Gastrocnemius medialis (tissue), 4 donors: ENCODE measurements at regions not wholly inside any gene's neighbourhood (a gene's known extent, or its start where the extent isn't known, plus 50 kb on each side); places are given as distances from the start of the nearest gene placed in this dataset.

Source experiments
- ATAC-seq, 2 donors: fragments of 150-250 bp; one replicate each; pipeline ENCODE4 v1.9.1; 2016
- DNase-seq, 2 donors: peaks; one replicate each; pipeline ENCODE4 v3.0.0-alpha.2; 2019
- H3K27ac ChIP-seq, 4 donors: fragments of 200-600 bp; sonication (generic); 1 replicate in 1 of 4; 2 replicates in 3 of 4; pipeline ENCODE4 v1.5.1; 2016 to 2018; ENCODE audit warnings: mild to moderate bottlenecking in 2 of 4, moderate library complexity in 1 of 4
- H3K27me3 ChIP-seq, 3 donors: fragments of 200-600 bp; sonication (generic) in 2 of 3; 1 replicate in 1 of 3; 2 replicates in 2 of 3; pipeline versions ENCODE4 v1.5.1 to v1.6.0; 2016 to 2019; ENCODE audit warnings: mild to moderate bottlenecking in 1 of 3, moderate library complexity in 1 of 3
- H3K36me3 ChIP-seq, 2 donors: fragments of 200-600 bp; sonication (generic) in 1 of 2; one replicate each; pipeline ENCODE4 v1.5.1; 2017 to 2018
- H3K4me1 ChIP-seq, 2 donors: fragments of 200-600 bp; sonication (generic) in 1 of 2; one replicate each; pipeline ENCODE4 v1.5.1; 2016 to 2017; ENCODE audit warnings: mild to moderate bottlenecking in 2 of 2
- H3K4me3 ChIP-seq, 4 donors: fragments of 200-600 bp; sonication (generic) in 3 of 4; 1 replicate in 1 of 4; 2 replicates in 3 of 4; pipeline ENCODE4 v1.5.1; 2016 to 2019; ENCODE audit warnings: mild to moderate bottlenecking in 2 of 4
- H3K9me3 ChIP-seq, 3 donors: fragments of 200-600 bp; sonication (generic) in 2 of 3; 1 replicate in 1 of 3; 2 replicates in 2 of 3; pipeline ENCODE4 v1.5.1; 2016 to 2019
- POLR2A ChIP-seq, 2 donors: fragments of 450-650 bp; IDR thresholded peaks; one replicate each; pipeline ENCODE4 v1.6.1; 2017; ENCODE audit warnings: antibody characterized with exemption in 2 of 2, mild to moderate bottlenecking in 2 of 2, moderate library complexity in 2 of 2
- in situ Hi-C, 4 donors: fragments of 200-750 bp; cut with MboI; loops; one replicate each; pipeline versions ENCODE4 v1.15.0 to v1.8.0; 2017; ENCODE audit warnings: low sequenced_read_pairs in 4 of 4
- intact Hi-C: fragments of 100-400 bp; cut with DNase I; formaldehyde crosslinking; loops from one replicate; pipeline ENCODE4 v1.15.1; 2023; ENCODE audit warnings: low total_unique reads
- TF ChIP-seq, protein P1 (sequence below), 5 experiments: fragments of 450-650 bp in 3 of 5; fragments of 200-600 bp in 2 of 5; sonication (generic) in 2 of 5; IDR thresholded peaks in 4 of 5; conservative IDR thresholded peaks in 1 of 5; 1 replicate in 4 of 5; 2 replicates in 1 of 5; pipeline ENCODE4 v1.5.1; 2016 to 2019; ENCODE audit warnings: antibody characterized with exemption in 5 of 5, mild to moderate bottlenecking in 3 of 5, moderate library complexity in 3 of 5

DNA sequence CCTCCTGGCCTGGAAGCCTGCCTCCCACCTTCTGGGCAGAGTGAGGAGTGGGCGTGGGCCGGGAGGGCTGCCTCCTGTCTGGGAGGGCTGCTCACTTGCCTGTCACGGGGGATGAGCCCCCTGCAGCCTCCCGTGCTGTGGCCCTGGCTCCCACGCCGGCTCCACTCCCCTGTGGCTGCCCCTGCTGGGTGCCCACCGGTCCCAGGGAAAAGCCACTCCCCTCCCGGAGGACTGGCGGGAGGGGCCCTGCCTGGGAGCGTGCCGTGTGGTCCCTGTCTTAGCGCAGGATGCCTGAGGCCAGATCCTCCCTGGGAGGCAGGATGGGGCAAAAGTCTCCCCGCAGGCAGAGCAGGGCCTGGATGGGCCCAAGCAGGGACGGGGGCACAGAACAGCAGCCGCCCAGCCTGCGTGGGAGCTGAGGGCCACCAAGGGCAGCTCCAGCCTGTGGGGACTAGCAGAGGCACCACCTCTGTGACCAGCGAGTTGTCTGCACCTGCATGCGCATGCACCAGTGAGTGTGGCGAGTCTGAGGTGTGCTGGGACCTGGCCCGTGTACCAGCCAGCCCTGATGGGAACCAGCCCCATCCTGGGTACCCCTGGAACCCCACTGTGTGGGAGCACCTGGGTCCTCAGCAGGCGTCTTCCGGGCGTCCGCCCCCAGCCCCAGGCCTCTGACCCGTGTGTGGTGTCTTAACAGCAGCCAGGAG, 339.9 kb downstream of the SEC14L1 start:
- H3K4me1 ChIP-seq, result peaks cover 28 to 37% of the 10 kb centered on the region in 2 donors
- H3K36me3 ChIP-seq, result peaks cover 0 to 22% of the 10 kb centered on the region in 2 donors
- no peak overlapping the region for H3K4me3 ChIP-seq
- ATAC-seq (no peak), DNase-seq (no peak)
- in situ Hi-C loops, result no loop called here
- H3K27me3 ChIP-seq, result no peaks in the 10 kb centered on the region
- TF ChIP-seq POLR2A (IDR thresholded peaks at IDR 0.05), result no peak
- TF ChIP-seq, protein P1, sequence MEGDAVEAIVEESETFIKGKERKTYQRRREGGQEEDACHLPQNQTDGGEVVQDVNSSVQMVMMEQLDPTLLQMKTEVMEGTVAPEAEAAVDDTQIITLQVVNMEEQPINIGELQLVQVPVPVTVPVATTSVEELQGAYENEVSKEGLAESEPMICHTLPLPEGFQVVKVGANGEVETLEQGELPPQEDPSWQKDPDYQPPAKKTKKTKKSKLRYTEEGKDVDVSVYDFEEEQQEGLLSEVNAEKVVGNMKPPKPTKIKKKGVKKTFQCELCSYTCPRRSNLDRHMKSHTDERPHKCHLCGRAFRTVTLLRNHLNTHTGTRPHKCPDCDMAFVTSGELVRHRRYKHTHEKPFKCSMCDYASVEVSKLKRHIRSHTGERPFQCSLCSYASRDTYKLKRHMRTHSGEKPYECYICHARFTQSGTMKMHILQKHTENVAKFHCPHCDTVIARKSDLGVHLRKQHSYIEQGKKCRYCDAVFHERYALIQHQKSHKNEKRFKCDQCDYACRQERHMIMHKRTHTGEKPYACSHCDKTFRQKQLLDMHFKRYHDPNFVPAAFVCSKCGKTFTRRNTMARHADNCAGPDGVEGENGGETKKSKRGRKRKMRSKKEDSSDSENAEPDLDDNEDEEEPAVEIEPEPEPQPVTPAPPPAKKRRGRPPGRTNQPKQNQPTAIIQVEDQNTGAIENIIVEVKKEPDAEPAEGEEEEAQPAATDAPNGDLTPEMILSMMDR (IDR thresholded peaks at IDR 0.05 in 4 of 5, conservative IDR thresholded peaks at IDR 0.05 in 1 of 5), result no peak
- H3K27ac ChIP-seq, result no peak overlapping the region
- no peaks in the 10 kb centered on the region for H3K9me3 ChIP-seq
- intact Hi-C loops, result no loop called here

DNA sequence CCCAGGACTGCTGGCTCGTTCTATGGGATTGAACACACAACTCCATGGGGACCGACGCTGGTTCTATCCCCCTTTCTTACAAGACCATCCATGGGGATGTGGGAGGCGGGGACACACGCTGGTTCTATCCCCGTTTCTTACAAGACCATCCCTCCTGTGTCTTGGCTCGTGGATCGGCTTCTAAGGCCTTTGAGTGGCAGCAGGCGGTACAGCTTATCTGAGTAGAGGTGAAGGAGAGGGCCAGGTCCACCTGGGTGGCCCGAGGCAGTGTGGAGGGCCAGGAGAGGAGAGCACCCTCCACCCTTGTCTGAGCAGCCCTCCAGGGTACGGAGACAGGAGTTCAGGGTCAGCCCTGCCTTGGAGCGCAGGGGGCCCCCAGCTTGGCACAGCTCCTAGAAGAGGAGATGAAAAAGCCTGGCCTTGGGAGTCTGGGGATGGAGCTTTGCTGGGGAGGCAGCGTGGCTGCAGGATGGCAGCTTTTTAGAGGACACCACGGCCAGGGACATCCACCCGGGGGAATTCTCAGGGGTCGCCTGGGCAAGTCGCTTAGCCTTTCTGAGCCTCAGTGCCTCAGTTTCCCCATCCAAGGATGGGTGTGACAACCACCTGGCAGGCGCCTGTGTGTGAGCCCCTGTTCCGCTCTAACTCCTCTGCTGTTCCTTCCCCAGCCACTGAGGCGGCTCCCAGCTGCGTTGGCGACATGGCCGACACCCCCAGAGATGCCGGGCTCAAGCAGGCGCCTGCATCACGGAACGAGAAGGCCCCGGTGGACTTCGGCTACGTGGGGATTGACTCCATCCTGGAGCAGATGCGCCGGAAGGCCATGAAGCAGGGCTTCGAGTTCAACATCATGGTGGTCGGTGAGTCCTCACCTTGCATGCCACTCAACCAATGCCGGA, 341.0 kb downstream of the SEC14L1 start:
- ATAC-seq, result no peak
- Histone ChIP-seq H3K4me1 (peaks cover 17 to 26% of the 10 kb centered on the region in 2 donors), H3K9me3 (no peaks in the 10 kb centered on the region), H3K27me3 (no peaks in the 10 kb centered on the region), H3K27ac (no peak overlapping the region), H3K4me3 (no peak overlapping the region), H3K36me3 (peaks cover 0 to 22% of the 10 kb centered on the region in 2 donors)
- intact Hi-C loops (no loop called here), in situ Hi-C loops (no loop called here)
- no peak for DNase-seq
- TF ChIP-seq POLR2A (IDR thresholded peaks at IDR 0.05), result no peak
- TF ChIP-seq, protein P1 (IDR thresholded peaks at IDR 0.05 in 4 of 5, conservative IDR thresholded peaks at IDR 0.05 in 1 of 5), result no peak

DNA sequence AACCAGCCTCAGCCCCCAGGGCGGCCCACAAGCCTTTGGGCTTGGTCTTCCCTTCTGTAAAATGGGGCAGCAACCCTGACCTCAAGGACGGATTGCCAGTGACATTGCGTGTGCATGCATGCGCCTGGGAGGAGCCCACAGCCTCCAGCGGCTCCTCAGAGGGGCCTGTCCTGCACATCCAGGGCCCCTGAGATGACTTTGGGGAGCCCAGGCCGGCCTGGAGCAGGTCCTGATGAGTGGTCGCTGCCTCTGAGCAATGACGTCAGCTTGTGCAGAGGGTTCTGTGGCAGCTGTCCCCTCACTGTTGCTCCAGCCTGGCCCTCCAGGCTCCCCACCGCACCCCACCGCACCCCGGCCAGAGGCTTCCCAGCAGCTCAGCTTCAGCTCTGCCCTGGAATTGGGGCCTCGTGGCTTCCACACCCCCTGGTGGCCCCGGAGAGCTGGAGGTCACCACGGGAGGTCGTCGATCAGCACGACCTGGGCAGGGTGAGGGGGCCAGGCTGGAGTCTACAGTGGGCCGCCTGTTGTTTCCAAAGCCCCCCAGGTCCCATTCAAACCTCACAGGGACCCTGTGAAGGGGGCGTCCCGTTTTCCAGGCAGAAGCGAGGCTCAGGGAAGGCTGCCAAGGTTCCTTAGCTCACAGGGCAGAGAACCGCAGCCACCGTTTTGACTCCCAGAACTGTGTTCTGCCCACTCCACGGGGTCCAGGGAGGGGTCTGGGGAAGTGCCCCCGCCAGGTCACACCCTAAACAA, 341.8 kb downstream of the SEC14L1 start:
- intact Hi-C loops (no loop called here), in situ Hi-C loops (no loop called here)
- Histone ChIP-seq H3K27ac (no peak overlapping the region), H3K9me3 (no peaks in the 10 kb centered on the region), H3K4me1 (peaks cover 10 to 19% of the 10 kb centered on the region in 2 donors), H3K4me3 (no peak overlapping the region), H3K27me3 (no peaks in the 10 kb centered on the region), H3K36me3 (peaks cover 0 to 22% of the 10 kb centered on the region in 2 donors)
- ATAC-seq, result no peak
- DNase-seq, result no peak
- TF ChIP-seq POLR2A (IDR thresholded peaks at IDR 0.05), result no peak

DNA sequence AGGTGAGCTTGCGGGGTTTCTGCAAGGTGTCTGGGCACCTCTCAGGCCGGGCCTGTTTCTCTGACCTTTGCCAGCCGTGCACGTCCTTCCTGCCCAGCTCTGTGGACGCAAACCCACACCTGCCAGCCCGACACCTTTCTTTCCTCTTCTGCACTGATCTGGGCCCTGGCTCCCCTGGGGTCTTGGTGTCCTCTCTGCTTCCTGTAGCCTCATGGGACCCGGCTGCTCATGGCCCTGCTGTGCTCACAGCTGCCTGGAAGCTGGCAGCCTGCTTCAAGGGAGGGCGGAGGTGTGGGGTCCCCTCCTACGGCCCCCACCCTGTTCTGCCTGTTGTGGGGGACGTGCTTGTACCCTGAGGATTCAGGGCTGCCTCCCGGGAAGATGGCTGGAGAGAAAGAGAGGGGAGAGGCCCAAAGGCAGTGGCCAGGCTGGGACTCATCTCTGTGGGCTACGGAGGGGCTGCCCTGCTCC, 342.4 kb downstream of the SEC14L1 start:
- H3K36me3 ChIP-seq, result peaks cover 0 to 26% of the 10 kb centered on the region in 2 donors
- no peaks in the 10 kb centered on the region for H3K9me3 ChIP-seq
- no peak overlapping the region for H3K27ac ChIP-seq
- DNase-seq, result no peak
- in situ Hi-C loops, result no loop called here
- no peak for ATAC-seq
- no peaks in the 10 kb centered on the region for H3K27me3 ChIP-seq
- peaks cover 4 to 12% of the 10 kb centered on the region in 2 donors for H3K4me1 ChIP-seq
- no peak for TF ChIP-seq POLR2A (IDR thresholded peaks at IDR 0.05)
- TF ChIP-seq, protein P1 (IDR thresholded peaks at IDR 0.05 in 4 of 5, conservative IDR thresholded peaks at IDR 0.05 in 1 of 5), result no peak
- no peak overlapping the region for H3K4me3 ChIP-seq
- intact Hi-C loops, result no loop called here
